HepG2 (cell line): ENCODE measurements at regions not wholly inside any gene's neighbourhood (a gene's known extent, or its start where the extent isn't known, plus 50 kb on each side); places are given as distances from the start of the nearest gene placed in this dataset.

Experiments
- CBX1 ChIP-seq: IDR thresholded peaks from one replicate; pipeline ENCODE4 v1.6.1; 2016; ENCODE audit warnings: antibody characterized with exemption, low read depth
- CBX2 ChIP-seq, 2 experiments: fragments of 200-600 bp in 1 of 2; sonication (generic); formaldehyde crosslinking in 1 of 2; IDR thresholded peaks; 2 replicates each; pipeline versions ENCODE4 v1.7.0 to v1.8.1; 2018 to 2022; ENCODE audit warnings: low read depth in 2 of 2, low read length in 1 of 2, mild to moderate bottlenecking in 1 of 2, missing genetic modification reagents in 1 of 2
- FOXK2 ChIP-seq: fragments of 450-650 bp; IDR thresholded peaks from 2 replicates; pipeline ENCODE4 v1.6.1; 2016
- GMEB1 ChIP-seq: sonication (generic); formaldehyde crosslinking; IDR thresholded peaks from 2 replicates; pipeline ENCODE4 v1.5.1; 2020; ENCODE audit warnings: missing genetic modification reagents, mild to moderate bottlenecking, borderline replicate concordance
- HIVEP1 ChIP-seq: sonication (generic); formaldehyde crosslinking; IDR thresholded peaks from 2 replicates; pipeline ENCODE4 v1.4.0; 2020; ENCODE audit warnings: mild to moderate bottlenecking, missing genetic modification reagents
- HMGA1 ChIP-seq: sonication (generic); formaldehyde crosslinking; conservative IDR thresholded peaks from 2 replicates; pipeline ENCODE4 v1.4.0; 2020; ENCODE audit warnings: missing genetic modification reagents
- HNRNPLL ChIP-seq: fragments of 200-400 bp; formaldehyde crosslinking; IDR thresholded peaks from 2 replicates; pipeline ENCODE4 v1.6.1; 2017; ENCODE audit warnings: mild to moderate bottlenecking, low read depth, low read length; ENCODE audit not compliant: poor library complexity, severe bottlenecking
- KAT8 ChIP-seq: IDR thresholded peaks from 2 replicates; pipeline ENCODE4 v1.6.1; 2016; ENCODE audit warnings: missing genetic modification reagents, missing compliant biosample characterization
- KDM5B ChIP-seq: sonication (generic); formaldehyde crosslinking; IDR thresholded peaks from 2 replicates; pipeline ENCODE4 v1.4.0; 2020; ENCODE audit warnings: missing genetic modification reagents, mild to moderate bottlenecking, borderline replicate concordance
- KLF15 ChIP-seq: sonication (generic); formaldehyde crosslinking; IDR thresholded peaks from 2 replicates; pipeline ENCODE4 v1.8.1; 2023; ENCODE audit warnings: borderline replicate concordance, mild to moderate bottlenecking, inconsistent platforms, missing genetic modification reagents, mixed read lengths
- NKX3-1 ChIP-seq: sonication (generic); formaldehyde crosslinking; IDR thresholded peaks from 2 replicates; pipeline ENCODE4 v1.5.0; 2020; ENCODE audit warnings: missing genetic modification reagents
- ONECUT2 ChIP-seq: sonication (generic); formaldehyde crosslinking; IDR thresholded peaks from 2 replicates; pipeline ENCODE4 v1.4.0; 2020; ENCODE audit warnings: missing genetic modification reagents
- PITX1 ChIP-seq: sonication (generic); formaldehyde crosslinking; IDR thresholded peaks from 2 replicates; pipeline ENCODE4 v1.5.1; 2020; ENCODE audit warnings: mild to moderate bottlenecking, missing genetic modification reagents
- RCOR2 ChIP-seq: IDR thresholded peaks from 2 replicates; pipeline ENCODE4 v1.6.1; 2016; ENCODE audit warnings: missing biosample characterization, missing genetic modification reagents
- SALL1 ChIP-seq: sonication (generic); formaldehyde crosslinking; IDR thresholded peaks from 2 replicates; pipeline ENCODE4 v1.8.0; 2022; ENCODE audit warnings: mild to moderate bottlenecking, missing genetic modification reagents
- SOX6 ChIP-seq, 2 experiments: fragments of 450-650 bp in 1 of 2; sonication (generic) in 1 of 2; formaldehyde crosslinking in 1 of 2; IDR thresholded peaks; 2 replicates each; pipeline versions ENCODE4 v1.4.0 to v1.6.1; 2017 to 2020; ENCODE audit warnings: antibody characterized with exemption in 1 of 2, mild to moderate bottlenecking in 1 of 2, missing genetic modification reagents in 1 of 2
- SP5 ChIP-seq: IDR thresholded peaks from 2 replicates; pipeline ENCODE4 v1.6.1; 2016; ENCODE audit warnings: low read depth, borderline replicate concordance
- TFDP2 ChIP-seq: sonication (generic); formaldehyde crosslinking; IDR thresholded peaks from 2 replicates; pipeline ENCODE4 v1.4.0; 2020; ENCODE audit warnings: missing genetic modification reagents
- YEATS4 ChIP-seq: sonication (generic); formaldehyde crosslinking; IDR thresholded peaks from 2 replicates; pipeline ENCODE4 v1.4.0; 2020; ENCODE audit warnings: missing genetic modification reagents, borderline replicate concordance
- YY1 ChIP-seq: IDR thresholded peaks from 2 replicates; pipeline ENCODE4 v1.6.1; 2011; ENCODE audit warnings: low read length, low read depth, moderate library complexity, mild to moderate bottlenecking; ENCODE audit not compliant: insufficient read depth, insufficient replicate concordance
- ZBTB38 ChIP-seq: sonication (generic); formaldehyde crosslinking; IDR thresholded peaks from 2 replicates; pipeline ENCODE4 v1.5.1; 2020; ENCODE audit warnings: mild to moderate bottlenecking, missing genetic modification reagents
- ZFP37 ChIP-seq: sonication (generic); formaldehyde crosslinking; IDR thresholded peaks from 2 replicates; pipeline ENCODE4 v1.4.0; 2020; ENCODE audit warnings: missing genetic modification reagents, borderline replicate concordance
- ZMYM3 ChIP-seq: sonication (generic); formaldehyde crosslinking; IDR thresholded peaks from 2 replicates; pipeline ENCODE4 v1.5.1; 2020; ENCODE audit warnings: mild to moderate bottlenecking, missing genetic modification reagents
- ZNF3 ChIP-seq: IDR thresholded peaks from 2 replicates; pipeline ENCODE4 v1.7.0; 2017; ENCODE audit warnings: inconsistent platforms
- ZNF441 ChIP-seq: sonication (generic); formaldehyde crosslinking; IDR thresholded peaks from 2 replicates; pipeline ENCODE4 v1.7.0; 2021; ENCODE audit warnings: missing genetic modification reagents, borderline replicate concordance
- ZNF563 ChIP-seq: sonication (generic); formaldehyde crosslinking; IDR thresholded peaks from 2 replicates; pipeline ENCODE4 v1.8.0; 2022; ENCODE audit warnings: mild to moderate bottlenecking, moderate library complexity, missing genetic modification reagents
- ZNF777 ChIP-seq: sonication (generic); formaldehyde crosslinking; IDR thresholded peaks from 2 replicates; pipeline ENCODE4 v1.4.0; 2020; ENCODE audit warnings: missing genetic modification reagents
- ZSCAN20 ChIP-seq: sonication (generic); formaldehyde crosslinking; IDR thresholded peaks from 2 replicates; pipeline ENCODE4 v1.4.0; 2020; ENCODE audit warnings: missing genetic modification reagents, mild to moderate bottlenecking, borderline replicate concordance

DNA sequence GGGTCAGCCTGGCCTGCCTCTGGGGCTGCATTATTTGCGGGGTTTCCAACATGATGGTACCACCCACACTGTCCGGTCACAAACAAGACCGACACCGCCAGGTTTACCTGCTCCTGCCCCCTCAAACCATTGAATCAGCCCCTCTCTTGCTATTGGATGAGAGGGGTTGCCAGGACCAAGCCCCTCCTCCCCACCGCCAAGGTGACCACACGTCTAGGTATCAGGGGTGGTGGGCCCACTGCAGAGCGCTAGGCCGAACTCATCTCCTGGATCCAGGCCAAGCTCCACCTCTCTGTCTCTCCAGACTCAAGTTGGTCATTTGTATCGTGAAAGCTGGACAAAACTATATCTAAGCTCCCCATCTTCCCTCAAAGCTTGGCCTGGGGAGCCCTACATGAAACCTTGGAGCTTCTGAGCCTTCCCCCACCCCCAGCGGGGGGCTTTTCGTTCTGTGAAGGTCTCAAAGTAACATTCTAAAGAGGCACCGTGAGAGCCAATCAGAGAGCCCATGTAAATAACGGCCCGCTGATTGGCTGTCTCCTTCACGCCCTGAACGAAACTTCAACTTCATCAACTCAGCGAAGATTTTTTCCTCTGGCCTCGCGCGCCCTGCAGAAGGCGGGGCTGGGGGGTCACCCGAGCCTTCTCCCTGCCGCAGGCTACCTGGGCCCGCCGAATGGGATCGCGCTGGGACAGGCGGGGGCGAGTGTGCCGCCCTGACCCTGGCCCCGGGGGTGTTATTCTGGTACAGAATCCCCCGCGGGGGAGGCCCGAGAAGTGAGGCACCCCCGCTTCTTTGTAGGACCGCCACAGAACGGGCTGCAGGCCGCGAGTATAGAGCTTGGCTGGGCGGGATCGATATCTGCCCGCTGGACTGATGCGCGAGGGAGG, 49.6 kb upstream of the PSD2 start (continued):
- TF ChIP-seq TFDP2 (CRISPR knock-in tag) (peak; percentile 70), CBX1 (no peak), FOXK2 (no peak), ZBTB38 (CRISPR knock-in tag) (no peak), CBX2 (IDR thresholded peaks at IDR 0.05; ENCODE audit: low read depth, low read length) (no peak), CBX2 (CRISPR knock-in tag; IDR thresholded peaks at IDR 0.05; ENCODE audit: low read depth) (no peak), SOX6 (IDR thresholded peaks at IDR 0.05) (no peak), SOX6 (CRISPR knock-in tag; IDR thresholded peaks at IDR 0.05) (peak; percentile 46; the same call in 1 of the 2 replicates), GMEB1 (CRISPR knock-in tag) (peak; percentile 54; the same call in 1 of the 2 replicates), KAT8 (CRISPR knock-in tag) (peak; percentile 81), SALL1 (peak; percentile 55; the same call in 1 of the 2 replicates), YEATS4 (CRISPR knock-in tag) (peak; percentile 54; the same call in 1 of the 2 replicates), KLF15 (CRISPR knock-in tag) (0 out of 2 replicates have a peak, but pooled peaks have one; percentile 87), ZNF3 (CRISPR knock-in tag) (no peak), ZNF441 (CRISPR knock-in tag) (peak; percentile 53; the same call in 1 of the 2 replicates), ZFP37 (peak; percentile 80), ZSCAN20 (CRISPR knock-in tag) (no peak), HIVEP1 (CRISPR knock-in tag) (peak; percentile 52; the same call in 1 of the 2 replicates), ZNF777 (peak; percentile 50; the same call in 1 of the 2 replicates), PITX1 (CRISPR knock-in tag) (peak; percentile 68; the same call in 1 of the 2 replicates), ZMYM3 (CRISPR knock-in tag) (peak; percentile 46; the same call in 1 of the 2 replicates), SP5 (0 out of 2 replicates have a peak, but pooled peaks have one; percentile 27), RCOR2 (CRISPR knock-in tag) (no peak), KDM5B (0 out of 2 replicates have a peak, but pooled peaks have one; percentile 25), ONECUT2 (CRISPR knock-in tag) (peak; percentile 88), NKX3-1 (CRISPR knock-in tag) (peak; percentile 53; the same call in 1 of the 2 replicates), YY1 (peak; percentile 21), HNRNPLL (peak; percentile 23), ZNF563 (peak; percentile 61; the same call in 1 of the 2 replicates), HMGA1 (no peak)
